ENCODE measurements at regions not wholly inside any gene's neighbourhood (a gene's known extent, or its start where the extent isn't known, plus 50 kb on each side); places are given as distances from the start of the nearest gene placed in this dataset.

DNA sequence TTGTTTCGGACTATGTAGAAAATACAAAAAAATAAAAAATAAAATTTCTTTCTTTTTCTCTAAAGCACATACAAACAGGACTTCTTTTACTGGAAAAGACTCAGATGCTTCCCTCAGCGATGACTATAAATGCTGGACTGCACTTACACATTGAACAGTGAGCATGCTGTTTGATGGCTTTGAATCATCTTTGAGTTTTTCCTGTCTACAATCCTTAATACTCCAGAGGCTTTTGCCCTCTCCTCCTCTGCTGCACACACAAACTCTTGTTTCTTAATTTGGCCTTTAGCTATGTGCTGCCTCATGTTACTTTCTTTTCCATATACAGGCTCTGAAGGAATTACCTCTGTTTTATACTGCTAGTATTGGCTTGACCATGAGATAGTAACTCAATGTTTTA lies 575.1 kb downstream of the EPHA3 start (continued):
- TF ChIP-seq, protein P1, sequence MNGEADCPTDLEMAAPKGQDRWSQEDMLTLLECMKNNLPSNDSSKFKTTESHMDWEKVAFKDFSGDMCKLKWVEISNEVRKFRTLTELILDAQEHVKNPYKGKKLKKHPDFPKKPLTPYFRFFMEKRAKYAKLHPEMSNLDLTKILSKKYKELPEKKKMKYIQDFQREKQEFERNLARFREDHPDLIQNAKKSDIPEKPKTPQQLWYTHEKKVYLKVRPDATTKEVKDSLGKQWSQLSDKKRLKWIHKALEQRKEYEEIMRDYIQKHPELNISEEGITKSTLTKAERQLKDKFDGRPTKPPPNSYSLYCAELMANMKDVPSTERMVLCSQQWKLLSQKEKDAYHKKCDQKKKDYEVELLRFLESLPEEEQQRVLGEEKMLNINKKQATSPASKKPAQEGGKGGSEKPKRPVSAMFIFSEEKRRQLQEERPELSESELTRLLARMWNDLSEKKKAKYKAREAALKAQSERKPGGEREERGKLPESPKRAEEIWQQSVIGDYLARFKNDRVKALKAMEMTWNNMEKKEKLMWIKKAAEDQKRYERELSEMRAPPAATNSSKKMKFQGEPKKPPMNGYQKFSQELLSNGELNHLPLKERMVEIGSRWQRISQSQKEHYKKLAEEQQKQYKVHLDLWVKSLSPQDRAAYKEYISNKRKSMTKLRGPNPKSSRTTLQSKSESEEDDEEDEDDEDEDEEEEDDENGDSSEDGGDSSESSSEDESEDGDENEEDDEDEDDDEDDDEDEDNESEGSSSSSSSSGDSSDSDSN (CRISPR knock-in tag; IDR thresholded peaks at IDR 0.05) = no peak
- no peak for TF ChIP-seq SKIL (CRISPR knock-in tag; IDR thresholded peaks at IDR 0.05; ENCODE audit: borderline replicate concordance)

- H3K79me2 ChIP-seq (ENCODE audit: insufficient read depth, low read length) = no peaks in the 10 kb centered on the region
- no peak overlapping the region for H3K27ac ChIP-seq (ENCODE audit: extremely low read length, insufficient read depth, low read length)
- H3K27me3 ChIP-seq (ENCODE audit: control insufficient read depth in 1 of 2, insufficient read depth in 2 of 2, low read length in 2 of 2) = no peaks in the 10 kb centered on the region
- FAIRE-seq (no peak), ATAC-seq (no peak), DNase-seq (ENCODE audit: low spot score) (no peak)
- intact Hi-C loops (cut with micrococcal nuclease; ENCODE audit: unreplicated experiment) = no loop called here
- H3K4me3 ChIP-seq (replicated peaks in 1 of 3; ENCODE audit: insufficient read depth in 1 of 3, low read depth in 2 of 3, low read length in 3 of 3) = no peak overlapping the region
- H4K20me1 ChIP-seq (ENCODE audit: insufficient read depth, low read length) = no peaks in the 10 kb centered on the region
- no peaks in the 10 kb centered on the region for H3K9me3 ChIP-seq (ENCODE audit: low read length)
- WGBS (ENCODE audit: low lambda C conversion rate) = 4% methylated on average over 1 of the region's 1 CpG
- no peak for TF ChIP-seq ZNF407 (CRISPR knock-in tag; IDR thresholded peaks at IDR 0.05; ENCODE audit: not compliant biosample characterization)
- TF ChIP-seq ZNF446 (CRISPR knock-in tag; IDR thresholded peaks at IDR 0.05) = no peak
- TF ChIP-seq ZNF331 (CRISPR knock-in tag; IDR thresholded peaks at IDR 0.05) = no peak
- TF ChIP-seq ZNF101 (CRISPR knock-in tag; IDR thresholded peaks at IDR 0.05; ENCODE audit: borderline replicate concordance, low read depth) = no peak
- TF ChIP-seq NR3C1 (CRISPR knock-in tag; IDR thresholded peaks at IDR 0.05) = no peak
- no peak for TF ChIP-seq ZNF709 (CRISPR knock-in tag; IDR thresholded peaks at IDR 0.05)
- TF ChIP-seq ZNF432 (CRISPR knock-in tag; IDR thresholded peaks at IDR 0.05; ENCODE audit: borderline replicate concordance) = no peak
- no peaks in the 10 kb centered on the region for H3K4me1 ChIP-seq (ENCODE audit: insufficient read depth, low read length)
- BruUV-seq (replicated peaks) = no TSS peak
- no peak overlapping the region for H3K4me2 ChIP-seq (ENCODE audit: low read depth, low read length)
- ChIA-PET POLR2A (no interaction called here), CTCF (ENCODE audit: low intra/inter-chr PET ratio, low total read pairs) (no interaction called here)
- H2AFZ ChIP-seq (ENCODE audit: low read length) = no peak overlapping the region
- no peak overlapping the region for H3K9ac ChIP-seq (ENCODE audit: insufficient read depth, low read depth, low read length)
- in situ Hi-C loops (cut with HindIII; ENCODE audit: extremely low pct_ligation_motif_present, low pct_unique_long_range_greater_than_20kb) = no loop called here
- no peaks in the 10 kb centered on the region for H3K36me3 ChIP-seq (replicated peaks in 1 of 2; ENCODE audit: control insufficient read depth in 1 of 2, insufficient read depth in 2 of 2, low read length in 2 of 2)
These were observed 578.3 kb downstream of the EPHA3 start for GRCh38 chr3:89685731-89686130.

Measured in HepG2 (cell line).